Bronchial epithelial cell (primary cell): ENCODE measurements at regions not wholly inside any gene's neighbourhood (a gene's known extent, or its start where the extent isn't known, plus 50 kb on each side); places are given as distances from the start of the nearest gene placed in this dataset.

Experiments
- DNase-seq: peaks from one replicate; pipeline ENCODE4 v3.0.0-alpha.2; 2010; ENCODE audit warnings: low read depth
- FAIRE-seq: peaks from 2 replicates; lab custom pipeline; 2011; peaks lifted over from hg19 to GRCh38; lab: Jason Lieb, UNC
- H3K27me3 ChIP-seq: 2 replicates; pipeline ENCODE4 v1.5.1; 2011; ENCODE audit warnings: low read length; ENCODE audit not compliant: control insufficient read depth, insufficient read depth
- H3K36me3 ChIP-seq: 2 replicates; pipeline ENCODE4 v1.5.1; 2011; ENCODE audit warnings: low read length; ENCODE audit not compliant: control insufficient read depth, insufficient read depth
- H3K4me3 ChIP-seq: 2 replicates; pipeline ENCODE4 v1.5.1; 2011; ENCODE audit warnings: mild to moderate bottlenecking, low read depth, low read length, control low read depth
- CTCF ChIP-seq: IDR thresholded peaks from 2 replicates; pipeline ENCODE4 v1.5.1; 2011; ENCODE audit warnings: mild to moderate bottlenecking, moderate library complexity, low read length, control low read depth, inconsistent platforms; ENCODE audit not compliant: insufficient read depth, severe bottlenecking

DNA sequence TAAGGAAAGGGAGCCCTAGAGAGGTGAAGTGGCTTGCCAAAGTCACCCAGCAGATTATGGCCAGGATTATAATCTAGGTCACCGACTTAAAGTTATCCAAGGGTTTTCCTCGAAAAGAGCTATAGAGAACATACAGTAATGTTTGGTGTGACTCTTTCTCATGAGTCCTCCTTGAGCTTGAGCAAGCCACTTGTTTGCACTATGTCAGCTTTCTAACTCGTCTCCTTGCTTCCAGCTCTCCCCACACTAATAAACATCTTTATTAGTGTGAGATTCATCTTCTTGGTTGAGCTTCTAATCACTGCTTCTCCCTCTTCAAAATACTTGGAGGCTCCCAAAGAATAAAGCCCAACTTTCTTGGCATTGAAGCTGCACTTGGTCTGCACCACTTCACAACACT is 390.0 kb upstream of the USP24 start:
- no peak for TF ChIP-seq CTCF
- DNase-seq (no peak), FAIRE-seq (no peak)
- no peak overlapping the region for H3K4me3 ChIP-seq
- no peaks in the 10 kb centered on the region for H3K27me3 ChIP-seq
- no peaks in the 10 kb centered on the region for H3K36me3 ChIP-seq

DNA sequence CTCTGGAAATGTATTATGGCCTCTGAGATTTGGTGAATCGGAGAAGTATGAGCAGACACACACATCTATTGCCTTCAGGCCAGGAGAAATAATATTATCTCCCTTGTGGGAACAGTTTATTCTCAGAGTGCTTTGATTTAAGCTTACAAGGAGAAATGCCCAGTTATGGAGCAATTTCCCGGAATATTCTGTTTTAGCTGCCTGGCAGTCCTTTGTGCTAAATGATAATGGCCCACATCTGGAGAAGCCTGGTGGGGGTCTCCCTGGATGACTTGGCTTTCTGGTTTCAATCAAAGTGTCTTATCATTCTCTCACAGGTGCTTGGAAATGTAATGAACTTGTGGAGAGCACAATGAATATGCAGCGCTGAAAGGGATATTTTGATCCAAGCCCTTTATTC is 389.6 kb upstream of the USP24 start:
- H3K4me3 ChIP-seq = no peak overlapping the region
- DNase-seq (no peak), FAIRE-seq (no peak)
- H3K36me3 ChIP-seq = no peaks in the 10 kb centered on the region
- no peaks in the 10 kb centered on the region for H3K27me3 ChIP-seq
- no peak for TF ChIP-seq CTCF

GRCh38 chr1:55604179-55604578 is 389.0 kb upstream of the USP24 start:
- TF ChIP-seq CTCF = no peak
- Histone ChIP-seq H3K27me3 (no peaks in the 10 kb centered on the region), H3K4me3 (no peak overlapping the region), H3K36me3 (no peaks in the 10 kb centered on the region)
- FAIRE-seq = no peak
- no peak for DNase-seq

DNA sequence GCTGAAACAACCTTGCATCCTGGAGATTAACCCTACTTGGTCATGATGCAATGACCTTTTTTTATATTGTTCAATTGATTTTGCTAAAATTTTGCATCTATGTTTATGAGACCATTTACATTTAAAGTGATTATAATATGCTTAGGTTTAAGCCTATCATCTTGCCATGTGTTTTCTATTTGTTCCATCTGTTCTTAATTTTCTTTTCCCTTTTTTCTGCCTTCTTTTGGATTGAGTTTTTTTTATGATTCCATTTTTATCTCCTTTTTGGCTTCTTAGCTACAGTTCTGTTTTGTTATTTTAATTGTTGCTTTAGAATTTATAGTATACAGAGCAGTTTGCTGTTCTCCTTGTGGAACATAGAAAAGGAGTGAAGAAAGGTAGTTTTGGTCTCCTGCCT is 385.1 kb upstream of the USP24 start:
- DNase-seq (no peak), FAIRE-seq (no peak)

DNA sequence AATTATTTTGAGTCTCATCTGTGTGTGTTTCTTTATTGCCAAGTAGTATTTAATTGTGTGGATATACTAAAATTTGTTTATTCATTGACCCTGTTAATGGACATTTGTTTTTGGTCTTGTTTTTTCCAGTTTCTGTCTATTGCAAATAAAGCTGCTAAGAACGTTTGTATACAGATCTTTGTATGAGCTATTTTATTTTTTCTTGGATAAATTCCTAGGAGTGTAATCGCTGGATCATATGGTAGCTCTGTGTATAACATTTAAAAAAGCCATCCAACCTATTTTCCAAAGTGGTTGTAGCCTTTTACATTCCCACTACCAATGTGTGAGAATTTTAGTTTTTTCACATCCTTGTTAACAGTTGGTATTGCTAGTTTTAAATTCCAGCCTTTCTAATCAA is 382.7 kb upstream of the USP24 start:
- FAIRE-seq = no peak

More for the DNA sequence above, 385.1 kb upstream of the USP24 start:
- Histone ChIP-seq H3K4me3 (no peak overlapping the region), H3K27me3 (no peaks in the 10 kb centered on the region), H3K36me3 (no peaks in the 10 kb centered on the region)
- TF ChIP-seq CTCF = no peak

More for the DNA sequence above, 382.7 kb upstream of the USP24 start:
- Histone ChIP-seq H3K36me3 (no peaks in the 10 kb centered on the region), H3K27me3 (no peaks in the 10 kb centered on the region), H3K4me3 (no peak overlapping the region)
- no peak for DNase-seq
- no peak for TF ChIP-seq CTCF
